Muscle of back (tissue), 3 donors: ENCODE measurements at regions not wholly inside any gene's neighbourhood (a gene's known extent, or its start where the extent isn't known, plus 50 kb on each side); places are given as distances from the start of the nearest gene placed in this dataset.
"Not testable (repeated sequence)": the region's sequence is repeated elsewhere in the genome, so short reads cannot be mapped to it uniquely, and the experiment has no call there.

Source experiments
- DNase-seq, 3 donors: peaks; one replicate each; pipeline versions ENCODE4 v3.0.0 to v3.0.0-alpha.2; 2013

GRCh38 chr3:176074096-176074495, 1123.2 kb downstream of the TBL1XR1 start:
- no peak for DNase-seq

- DNase-seq = no peak
Observed at GRCh38 chr3:176071943-176072342, 1125.3 kb downstream of the TBL1XR1 start.

GRCh38 chr3:176068750-176069149, 1128.5 kb downstream of the TBL1XR1 start:
- no peak for DNase-seq

- no peak for DNase-seq
Observed at GRCh38 chr3:176058856-176059255, 1138.4 kb downstream of the TBL1XR1 start.

DNA sequence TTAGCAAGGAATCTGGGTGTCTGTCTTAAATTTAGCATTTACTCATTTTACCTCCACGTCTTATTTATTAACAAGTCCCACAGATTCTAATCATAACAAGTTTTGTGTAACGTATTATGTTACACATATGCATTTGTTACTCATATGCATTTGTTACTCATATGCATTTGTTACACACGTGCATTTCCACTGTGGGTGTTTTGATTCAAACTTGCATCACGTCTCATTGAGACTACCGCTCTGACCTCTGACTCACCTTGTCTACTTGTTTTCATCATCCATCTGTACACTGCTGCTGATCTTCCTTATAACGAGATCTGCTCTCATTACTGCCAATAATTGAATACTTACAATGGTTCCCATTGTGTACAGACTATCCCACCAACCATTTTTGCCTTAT, 1141.4 kb downstream of the TBL1XR1 start:
- DNase-seq = no peak

GRCh38 chr3:176051766-176052165, 1145.5 kb downstream of the TBL1XR1 start:
- DNase-seq = peak in 2 of 3 donors; percentile 14 to 52

DNA sequence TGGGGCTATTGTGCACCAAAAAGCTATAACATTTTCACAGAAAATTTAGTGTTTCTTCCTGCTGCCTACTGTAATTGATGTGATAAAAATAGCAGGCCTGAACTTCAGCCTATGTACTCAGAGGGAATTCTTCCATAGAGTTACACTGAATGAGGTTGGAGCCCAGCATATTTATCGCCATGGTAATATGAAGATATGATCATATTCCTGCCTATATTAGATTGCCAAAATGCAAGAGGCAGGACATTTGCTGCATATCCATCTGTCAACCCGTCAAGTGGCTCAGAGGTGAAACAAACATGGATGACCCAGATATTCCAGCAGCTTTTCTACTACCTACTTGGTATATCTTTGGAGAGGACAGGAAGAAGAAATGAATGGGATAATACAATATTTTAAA, 1150.6 kb downstream of the TBL1XR1 start:
- no peak for DNase-seq

DNA sequence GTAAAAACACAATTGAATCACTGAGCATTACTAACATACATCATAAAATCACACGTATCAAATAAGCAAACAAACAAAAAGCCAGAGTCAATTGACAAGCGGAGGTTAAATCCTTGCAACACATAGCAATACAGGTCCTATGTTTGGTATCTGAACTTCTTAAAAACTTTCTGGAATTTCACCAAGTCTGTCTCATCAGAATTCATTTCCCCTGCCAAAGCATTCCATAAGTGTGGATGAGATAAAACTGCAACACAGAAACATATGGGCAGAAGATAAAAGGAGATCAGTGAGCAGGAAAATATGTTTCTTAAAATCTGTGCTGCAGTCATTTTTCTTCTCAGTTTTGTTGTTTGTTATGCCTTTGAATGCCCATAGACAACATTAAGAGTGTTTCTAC, 1155.5 kb downstream of the TBL1XR1 start:
- DNase-seq = peak; percentile 10 to 41 (median 41)

GRCh38 chr3:176041185-176041584, 1156.1 kb downstream of the TBL1XR1 start:
- DNase-seq = no peak

- DNase-seq = no peak
Observed at GRCh38 chr3:176037636-176038035, 1159.6 kb downstream of the TBL1XR1 start.

- no peak for DNase-seq
Observed at GRCh38 chr3:176032043-176032442, 1165.2 kb downstream of the TBL1XR1 start.

- DNase-seq = not testable (repeated sequence)
Observed at GRCh38 chr3:176016203-176016602, 1157.1 kb downstream of the NAALADL2 start.

DNA sequence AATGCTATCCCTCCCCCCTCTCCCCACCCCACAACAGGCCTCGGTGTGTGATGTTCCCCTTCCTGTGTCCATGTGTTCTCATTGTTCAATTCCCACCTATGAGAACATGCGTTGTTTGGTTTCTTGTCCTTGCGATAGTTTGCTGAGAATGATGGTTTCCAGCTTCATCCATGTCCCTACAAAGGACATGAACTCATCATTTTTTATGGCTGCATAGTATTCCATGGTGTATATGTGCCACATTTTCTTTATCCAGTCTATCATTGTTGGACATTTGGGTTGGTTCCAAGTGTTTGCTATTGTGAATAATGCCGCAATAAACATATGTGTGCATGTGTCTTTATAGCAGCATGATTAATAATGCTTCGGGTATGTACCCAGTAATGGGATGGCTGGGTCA, 1156.1 kb downstream of the NAALADL2 start:
- DNase-seq = not testable (repeated sequence)

DNA sequence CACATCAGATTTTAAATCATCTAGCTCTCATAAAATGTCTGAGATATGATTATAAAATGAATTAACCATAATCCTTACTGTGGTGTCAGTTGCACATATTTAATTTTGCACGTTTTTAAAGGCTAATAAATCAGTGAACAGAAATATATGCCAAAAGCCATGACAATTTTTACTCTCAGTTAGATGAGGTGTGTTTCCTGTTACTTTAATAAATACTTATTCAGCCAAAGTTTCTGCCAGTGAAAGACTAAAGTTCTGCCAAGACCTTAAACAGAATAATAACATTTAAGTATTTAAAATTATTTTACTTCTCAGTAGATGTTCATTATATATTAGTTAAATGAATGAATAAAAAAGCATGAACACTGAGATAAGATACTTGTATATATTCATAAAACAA, 1150.1 kb downstream of the NAALADL2 start:
- DNase-seq = no peak

DNA sequence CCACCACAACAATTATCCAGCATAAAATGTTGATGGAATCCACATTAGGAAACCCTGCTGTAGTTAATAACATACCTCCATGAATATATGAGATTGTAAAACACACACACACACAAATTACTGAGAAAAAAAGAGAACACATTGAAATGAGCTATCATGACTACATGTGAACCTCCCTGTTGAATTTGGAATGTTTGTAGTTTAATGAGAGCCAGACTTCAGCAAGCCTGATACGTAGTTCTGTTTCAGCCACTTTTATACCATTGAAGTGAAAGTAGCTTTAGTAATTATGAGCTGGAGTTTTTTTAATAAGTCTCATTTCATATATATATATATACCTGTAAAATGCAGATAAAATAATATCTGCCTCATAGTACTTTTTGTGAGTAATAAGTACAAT, 1146.4 kb downstream of the NAALADL2 start:
- peak in 1 of 3 donors; percentile 11 for DNase-seq

GRCh38 chr3:175989161-175989560, 1130.0 kb downstream of the NAALADL2 start:
- no peak for DNase-seq

- DNase-seq = no peak
Observed at GRCh38 chr3:175988401-175988800, 1129.3 kb downstream of the NAALADL2 start.

DNA sequence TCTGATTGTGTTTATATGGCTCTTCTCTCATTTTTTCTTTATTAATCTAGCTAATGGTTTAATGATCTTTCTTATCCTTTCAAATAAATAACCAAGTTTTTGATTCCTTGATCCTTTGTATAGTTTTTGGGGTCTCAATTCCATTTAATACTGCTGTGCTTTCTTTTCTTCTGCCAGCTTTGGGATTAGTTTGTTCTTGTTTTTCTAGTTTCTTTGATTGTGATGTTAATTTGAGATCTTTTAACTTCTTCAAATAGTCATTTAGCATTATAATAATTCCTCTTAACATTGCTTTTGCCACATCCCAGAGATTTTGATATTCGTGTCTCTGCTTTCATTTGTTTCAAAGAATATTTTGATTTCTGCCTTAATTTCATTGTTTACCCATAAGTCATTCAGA, 1126.6 kb downstream of the NAALADL2 start:
- no peak for DNase-seq

DNA sequence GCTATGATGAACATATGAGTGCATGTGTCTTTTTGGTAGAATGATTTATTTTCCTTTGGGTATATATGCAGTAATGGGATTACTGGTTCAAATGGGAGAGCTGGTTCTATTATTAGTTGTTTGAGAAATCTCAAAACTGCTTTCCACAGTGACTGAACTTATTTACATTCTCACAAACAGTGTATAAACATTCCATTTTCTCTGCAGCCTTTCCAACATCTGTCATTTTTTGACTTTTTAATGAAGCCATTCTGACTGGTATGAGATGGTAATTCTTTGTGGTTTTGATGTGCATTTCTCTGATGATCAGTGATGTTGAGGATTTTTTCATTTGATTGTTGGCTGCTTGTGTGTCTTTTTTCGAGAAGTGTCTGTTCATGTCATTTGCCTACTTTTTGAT, 1124.2 kb downstream of the NAALADL2 start:
- no peak for DNase-seq

DNA sequence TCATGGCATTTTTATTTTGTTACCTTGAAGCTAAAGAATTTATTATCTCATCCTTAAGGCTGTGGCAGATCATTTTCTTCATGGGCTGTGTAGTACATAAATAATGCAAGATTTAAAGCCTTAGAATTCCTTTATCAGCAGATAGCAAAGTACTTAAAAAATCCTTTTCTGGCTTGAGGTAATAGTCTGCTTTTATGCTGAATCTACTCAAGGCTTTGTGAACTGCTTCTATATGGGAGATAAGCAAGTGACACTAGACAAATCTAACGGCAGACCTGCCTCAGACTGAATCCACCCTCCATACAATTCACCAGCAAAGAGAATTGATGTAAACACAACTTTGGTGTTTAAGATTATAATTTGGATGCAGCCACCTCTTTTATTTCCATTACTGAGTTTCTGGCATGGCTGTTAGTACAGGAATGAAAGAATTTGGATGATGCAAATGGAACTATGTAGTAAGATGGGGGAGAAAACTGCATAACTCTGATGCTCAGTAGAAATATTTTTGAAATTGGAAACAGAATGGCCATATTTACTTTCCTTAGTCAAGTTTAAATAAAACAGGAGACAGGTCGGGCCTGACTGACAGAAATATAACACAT, 1121.5 kb downstream of the NAALADL2 start:
- DNase-seq = peak; percentile 15 to 51 (median 25)

DNA sequence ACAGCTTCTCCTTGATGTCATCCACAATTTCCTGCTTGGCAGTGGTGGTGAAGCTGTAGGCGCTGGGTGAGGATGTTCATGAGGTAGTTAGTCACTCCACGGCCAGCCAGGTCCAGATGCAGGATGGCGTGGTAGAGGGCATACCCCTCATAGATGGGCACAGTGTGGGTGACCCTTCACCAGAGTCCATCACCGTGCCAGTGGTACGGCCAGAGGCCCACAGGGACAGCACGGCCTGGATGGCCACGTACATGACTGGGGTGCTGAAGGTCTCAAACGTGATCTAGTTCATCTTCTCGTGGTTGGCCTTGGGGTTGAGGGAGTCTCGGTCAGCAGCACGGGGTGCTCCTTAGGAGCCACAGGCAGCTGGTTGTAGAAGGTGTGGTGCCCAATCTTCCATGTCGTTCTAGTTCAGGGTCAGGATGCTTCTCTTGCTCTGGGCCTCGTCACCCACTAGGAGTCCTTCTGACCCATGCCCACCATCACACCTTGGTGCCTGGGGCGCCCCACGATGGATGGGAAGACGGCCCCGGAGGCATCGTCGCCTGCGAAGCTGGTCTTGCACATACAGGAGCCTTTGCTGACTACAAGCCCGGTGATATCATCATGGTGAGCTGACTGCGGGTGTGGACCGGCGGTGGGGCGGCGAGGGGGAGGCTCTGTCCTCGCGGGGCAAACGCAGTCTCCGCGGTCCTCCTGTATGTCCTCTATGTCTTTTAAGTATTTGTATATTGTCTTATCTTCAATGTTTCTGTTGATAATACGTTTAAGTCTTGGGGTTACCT, 1119.0 kb downstream of the NAALADL2 start:
- DNase-seq = no peak

DNA sequence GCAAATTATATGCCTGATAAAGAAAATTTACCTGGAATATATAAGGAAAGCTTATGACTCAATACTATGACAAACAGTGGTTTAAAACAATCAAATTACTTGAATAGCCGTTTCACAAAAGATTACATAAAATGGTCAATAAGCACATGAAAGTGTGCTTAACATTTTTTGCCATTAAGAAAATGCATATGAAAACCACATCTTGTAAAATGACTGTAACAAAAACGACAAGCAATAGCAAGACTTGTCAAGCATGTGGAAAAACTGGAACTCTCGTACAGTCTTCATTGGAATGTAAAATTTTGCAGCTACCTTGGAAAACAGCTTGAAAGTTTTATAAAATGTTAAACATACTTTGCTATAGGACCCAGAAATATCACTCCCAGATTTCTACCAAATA, 1110.3 kb downstream of the NAALADL2 start:
- DNase-seq = no peak

- no peak for DNase-seq
Observed at GRCh38 chr3:175965036-175965435, 1105.9 kb downstream of the NAALADL2 start.

DNA sequence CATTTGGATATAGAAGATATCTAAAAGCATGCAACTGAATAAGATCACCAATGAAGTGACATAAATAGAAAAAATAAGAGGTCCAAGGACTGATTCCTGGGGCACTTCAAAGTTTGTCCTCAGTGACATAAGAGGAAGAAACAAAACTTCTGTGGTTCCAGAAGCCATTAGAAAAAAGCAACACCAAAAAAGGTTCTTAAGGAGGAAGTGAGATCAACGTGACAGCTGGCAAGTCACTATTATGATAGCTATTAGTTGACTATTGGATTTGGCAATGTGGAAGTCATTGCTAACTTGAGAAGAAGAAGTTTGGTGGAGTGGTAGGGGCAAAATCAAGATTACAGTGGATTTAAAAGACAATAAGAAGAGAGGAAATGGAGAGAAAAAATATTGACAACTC, 1098.3 kb downstream of the NAALADL2 start:
- no peak for DNase-seq
